HG03103 (cell line): ENCODE measurements at regions not wholly inside any gene's neighbourhood (a gene's known extent, or its start where the extent isn't known, plus 50 kb on each side); places are given as distances from the start of the nearest gene placed in this dataset.

ENCODE experiments used
- ATAC-seq: cut with Tn5 transposase; IDR thresholded peaks from one replicate; pipeline ENCODE4 v1.9.1; 2021; ENCODE audit warnings: low read depth; ENCODE audit not compliant: unreplicated experiment

GRCh38 chr20:11267131-11267761 lies 593.4 kb upstream of the JAG1 start:
- ATAC-seq = no peak

GRCh38 chr20:11267762-11268335 lies 594.0 kb upstream of the JAG1 start:
- no peak for ATAC-seq

- no peak for ATAC-seq
Observed at GRCh38 chr20:11270566-11270965, 596.8 kb upstream of the JAG1 start.

GRCh38 chr20:11271319-11271718 lies 597.5 kb upstream of the JAG1 start:
- no peak for ATAC-seq

- ATAC-seq = no peak
Observed at GRCh38 chr20:11271920-11272594, 598.3 kb upstream of the JAG1 start.

- no peak for ATAC-seq
Observed at GRCh38 chr20:11274141-11274594, 600.4 kb upstream of the JAG1 start.

- ATAC-seq = no peak
Observed at GRCh38 chr20:11275740-11276139, 601.9 kb upstream of the JAG1 start.

- no peak for ATAC-seq
Observed at GRCh38 chr20:11277170-11277569, 603.4 kb upstream of the JAG1 start.

- ATAC-seq = no peak
Observed at GRCh38 chr20:11277858-11278257, 604.1 kb upstream of the JAG1 start.

- no peak for ATAC-seq
Observed at GRCh38 chr20:11278461-11278860, 604.7 kb upstream of the JAG1 start.

GRCh38 chr20:11281240-11281639 lies 607.4 kb upstream of the JAG1 start:
- no peak for ATAC-seq

GRCh38 chr20:11281768-11282167 lies 608.0 kb upstream of the JAG1 start:
- no peak for ATAC-seq

- ATAC-seq = no peak
Observed at GRCh38 chr20:11287126-11287525, 613.3 kb upstream of the JAG1 start.

- ATAC-seq = no peak
Observed at GRCh38 chr20:11296221-11296620, 621.5 kb upstream of the BTBD3 start.

- ATAC-seq = no peak
Observed at GRCh38 chr20:11296951-11297350, 620.7 kb upstream of the BTBD3 start.

- no peak for ATAC-seq
Observed at GRCh38 chr20:11301699-11302098, 616.0 kb upstream of the BTBD3 start.

GRCh38 chr20:11302436-11302835 lies 615.3 kb upstream of the BTBD3 start:
- no peak for ATAC-seq

GRCh38 chr20:11304795-11305194 lies 612.9 kb upstream of the BTBD3 start:
- ATAC-seq = no peak

- no peak for ATAC-seq
Observed at GRCh38 chr20:11305406-11305805, 612.3 kb upstream of the BTBD3 start.

GRCh38 chr20:11311659-11312224 lies 606.0 kb upstream of the BTBD3 start:
- no peak for ATAC-seq

GRCh38 chr20:11315525-11315924 lies 602.2 kb upstream of the BTBD3 start:
- ATAC-seq = no peak

GRCh38 chr20:11316244-11316643 lies 601.4 kb upstream of the BTBD3 start:
- no peak for ATAC-seq
